Activated naive CD8-positive, alpha-beta T cell treated with anti-CD3 and anti-CD28 coated beads for 36 hours (primary cell): ENCODE measurements at regions not wholly inside any gene's neighbourhood (a gene's known extent, or its start where the extent isn't known, plus 50 kb on each side); places are given as distances from the start of the nearest gene placed in this dataset.
"Not testable (repeated sequence)": the region's sequence is repeated elsewhere in the genome, so short reads cannot be mapped to it uniquely, and the experiment has no call there.

ENCODE experiments used
- DNase-seq: peaks from one replicate; pipeline ENCODE4 v3.0.0; 2021
- H3K27ac Mint-ChIP-seq: one replicate; pipeline ENCODE4 v1.8.0; 2022; ENCODE audit warnings: mild to moderate bottlenecking, moderate library complexity, mixed read lengths
- H3K27me3 Mint-ChIP-seq: one replicate; pipeline ENCODE4 v1.8.0; 2022; ENCODE audit warnings: mild to moderate bottlenecking, mixed read lengths
- H3K36me3 Mint-ChIP-seq: one replicate; pipeline ENCODE4 v1.8.0; 2021; ENCODE audit warnings: mild to moderate bottlenecking, mixed read lengths
- H3K4me1 Mint-ChIP-seq: one replicate; pipeline ENCODE4 v1.8.0; 2021; ENCODE audit warnings: mixed read lengths
- H3K4me3 Mint-ChIP-seq: one replicate; pipeline ENCODE4 v1.8.0; 2022; ENCODE audit warnings: mild to moderate bottlenecking, moderate library complexity, mixed read lengths
- H3K9me3 Mint-ChIP-seq: one replicate; pipeline ENCODE4 v1.8.0; 2022; ENCODE audit warnings: mixed read lengths

DNA sequence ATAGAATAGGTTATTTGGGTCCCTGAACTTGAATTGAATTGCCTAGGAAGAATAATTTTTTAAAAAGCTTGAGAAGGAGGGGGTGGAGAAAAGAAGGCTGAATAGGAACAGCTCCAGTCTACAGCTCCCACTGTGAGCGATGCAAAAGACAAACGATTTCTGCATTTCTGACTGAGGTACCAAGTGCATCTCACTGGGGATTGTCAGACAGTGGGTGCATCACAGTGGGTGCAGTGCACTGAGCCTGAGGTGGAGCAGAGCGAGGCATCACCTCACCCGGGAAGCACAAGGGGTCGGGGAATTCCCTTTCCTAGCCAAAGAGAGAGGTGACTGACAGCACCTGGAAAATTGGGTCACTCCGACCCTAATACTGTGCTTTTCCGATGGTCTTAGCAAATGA lies 782.2 kb upstream of the RGMB start:
- Mint-ChIP-seq H3K27ac (no peak overlapping the region), H3K4me3 (no peak overlapping the region), H3K9me3 (peaks cover 16% of the 10 kb centered on the region), H3K36me3 (no peaks in the 10 kb centered on the region), H3K27me3 (no peaks in the 10 kb centered on the region), H3K4me1 (no peaks in the 10 kb centered on the region)
- DNase-seq: no peak

DNA sequence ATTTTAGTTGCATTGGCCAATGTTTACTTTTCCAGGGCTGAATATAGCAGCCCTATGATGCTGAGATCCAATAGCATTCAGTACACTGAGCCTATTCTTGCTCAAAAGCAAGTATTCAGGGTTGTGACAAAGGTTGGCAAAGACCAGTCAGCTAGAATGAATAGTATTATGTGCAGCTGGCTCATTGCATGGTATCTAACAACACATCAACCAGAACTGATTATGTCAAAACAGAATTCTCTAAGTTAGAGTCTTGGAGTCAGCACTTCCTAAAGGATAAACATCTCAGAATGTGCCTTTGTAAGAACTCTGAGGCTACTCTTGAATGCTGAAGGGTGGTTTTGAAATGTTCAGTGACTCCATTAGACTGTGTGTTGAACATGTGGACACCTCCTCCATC lies 774.5 kb upstream of the RGMB start:
- no peak overlapping the region for H3K27ac Mint-ChIP-seq
- no peaks in the 10 kb centered on the region for H3K27me3 Mint-ChIP-seq
- H3K4me3 Mint-ChIP-seq: no peak overlapping the region
- no peaks in the 10 kb centered on the region for H3K4me1 Mint-ChIP-seq
- no peak for DNase-seq
- H3K9me3 Mint-ChIP-seq: peaks cover 9% of the 10 kb centered on the region
- H3K36me3 Mint-ChIP-seq: no peaks in the 10 kb centered on the region

DNA sequence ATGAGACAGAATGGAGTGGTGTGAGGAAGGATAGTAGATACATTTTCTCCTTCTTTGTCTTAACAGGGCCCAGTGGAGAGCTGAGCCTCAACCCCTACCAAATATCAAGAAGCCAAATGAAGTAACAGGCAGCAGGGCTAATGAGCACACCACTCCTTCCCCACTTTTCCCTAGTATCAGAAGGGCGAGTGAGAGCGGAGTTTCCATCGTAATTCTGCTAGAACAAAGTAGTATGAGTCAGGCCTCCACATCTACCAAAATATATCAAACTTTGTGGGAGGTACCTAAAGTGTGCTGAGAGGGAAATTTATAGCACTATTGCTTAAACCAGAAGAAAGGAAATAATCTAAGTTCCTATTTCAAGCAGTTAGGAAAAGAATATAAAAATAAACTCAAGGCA lies 769.0 kb upstream of the RGMB start:
- peaks cover 5% of the 10 kb centered on the region for H3K9me3 Mint-ChIP-seq
- H3K27me3 Mint-ChIP-seq: no peaks in the 10 kb centered on the region
- no peaks in the 10 kb centered on the region for H3K4me1 Mint-ChIP-seq
- H3K4me3 Mint-ChIP-seq: no peak overlapping the region
- DNase-seq: no peak
- H3K36me3 Mint-ChIP-seq: no peaks in the 10 kb centered on the region
- H3K27ac Mint-ChIP-seq: no peak overlapping the region

DNA sequence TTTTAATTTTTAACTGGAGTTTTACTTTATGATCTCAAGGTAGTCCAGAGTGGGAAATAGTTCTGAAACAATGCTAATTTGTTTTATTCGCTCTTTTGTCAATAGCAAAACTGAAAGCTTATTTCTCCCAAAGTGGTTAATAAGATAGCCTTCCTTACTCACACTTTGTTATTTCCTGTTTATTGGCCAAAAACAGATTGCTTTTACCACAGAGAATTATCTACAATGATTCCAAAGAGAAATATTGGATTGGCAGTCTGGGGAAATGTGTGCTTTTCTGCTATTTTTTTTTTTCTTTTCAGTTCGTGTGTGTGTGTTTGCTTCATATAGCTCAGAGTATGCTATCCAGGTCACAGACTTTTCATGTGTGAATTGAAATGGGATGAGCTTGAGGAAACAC lies 756.7 kb upstream of the RGMB start:
- Mint-ChIP-seq H3K36me3 (no peaks in the 10 kb centered on the region), H3K9me3 (no peaks in the 10 kb centered on the region), H3K4me1 (no peaks in the 10 kb centered on the region), H3K4me3 (no peak overlapping the region), H3K27me3 (no peaks in the 10 kb centered on the region), H3K27ac (no peak overlapping the region)
- no peak for DNase-seq

DNA sequence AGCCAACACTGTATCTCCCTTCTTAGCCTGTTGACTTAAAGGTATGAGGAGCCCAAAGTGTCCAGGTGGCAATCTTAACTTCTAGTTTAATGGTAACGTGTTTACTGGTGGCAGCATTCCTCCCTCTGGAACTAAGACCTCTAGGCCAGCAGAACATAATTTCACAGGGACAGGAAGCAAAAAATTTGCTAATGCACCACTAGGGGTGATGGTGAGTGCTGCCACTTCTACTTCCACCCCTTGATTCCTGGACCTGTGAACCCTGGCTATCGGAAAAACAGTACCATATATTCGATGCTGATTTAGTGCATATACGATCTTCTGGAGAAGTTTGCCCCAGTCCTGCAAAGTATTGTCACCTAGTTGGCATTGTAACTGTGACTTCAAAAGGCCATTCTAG lies 743.2 kb upstream of the RGMB start:
- H3K36me3 Mint-ChIP-seq, H3K4me3 Mint-ChIP-seq, H3K27me3 Mint-ChIP-seq, H3K27ac Mint-ChIP-seq, DNase-seq, H3K4me1 Mint-ChIP-seq, H3K9me3 Mint-ChIP-seq: not testable (repeated sequence)

DNA sequence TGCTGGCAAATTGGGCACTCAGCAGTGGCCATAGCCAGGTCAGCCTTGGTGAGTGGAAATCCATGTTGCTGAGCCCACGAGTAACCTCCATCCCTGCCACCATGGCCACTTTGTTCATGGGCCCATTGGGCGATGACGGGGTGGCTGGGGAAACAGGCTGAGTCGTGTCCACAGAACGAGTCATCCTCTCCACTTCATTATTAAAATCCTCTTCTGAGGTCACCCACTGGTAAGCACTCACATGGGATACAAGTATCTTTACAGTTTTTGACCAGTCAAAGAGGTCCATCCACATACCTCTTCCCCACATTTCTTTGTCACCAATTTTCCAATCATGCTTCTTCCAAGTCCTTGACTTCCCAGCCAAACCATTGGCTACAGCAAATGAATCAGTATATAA lies 742.4 kb upstream of the RGMB start:
- H3K36me3 Mint-ChIP-seq, DNase-seq, H3K27me3 Mint-ChIP-seq, H3K27ac Mint-ChIP-seq, H3K4me1 Mint-ChIP-seq, H3K4me3 Mint-ChIP-seq, H3K9me3 Mint-ChIP-seq: not testable (repeated sequence)

DNA sequence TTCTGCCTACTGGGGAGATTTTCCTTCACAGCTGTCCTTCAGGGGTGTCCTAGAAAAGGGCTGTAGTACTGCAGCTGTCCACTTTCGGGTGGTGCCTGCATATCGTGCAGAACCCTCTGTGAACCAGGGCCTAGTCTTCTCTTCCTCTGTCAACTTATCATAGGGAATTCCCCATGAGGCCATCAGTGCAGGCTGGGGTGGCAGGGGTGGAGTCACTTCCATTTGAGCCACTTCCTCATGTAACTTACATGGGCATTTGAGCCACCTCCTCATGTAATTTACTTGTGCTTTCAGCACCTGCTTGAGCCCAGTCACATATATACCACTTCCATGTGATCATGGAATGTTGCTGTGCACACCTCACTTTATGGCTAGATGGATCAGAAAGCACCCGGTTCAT lies 742.0 kb upstream of the RGMB start:
- H3K4me3 Mint-ChIP-seq: no peak overlapping the region

DNA sequence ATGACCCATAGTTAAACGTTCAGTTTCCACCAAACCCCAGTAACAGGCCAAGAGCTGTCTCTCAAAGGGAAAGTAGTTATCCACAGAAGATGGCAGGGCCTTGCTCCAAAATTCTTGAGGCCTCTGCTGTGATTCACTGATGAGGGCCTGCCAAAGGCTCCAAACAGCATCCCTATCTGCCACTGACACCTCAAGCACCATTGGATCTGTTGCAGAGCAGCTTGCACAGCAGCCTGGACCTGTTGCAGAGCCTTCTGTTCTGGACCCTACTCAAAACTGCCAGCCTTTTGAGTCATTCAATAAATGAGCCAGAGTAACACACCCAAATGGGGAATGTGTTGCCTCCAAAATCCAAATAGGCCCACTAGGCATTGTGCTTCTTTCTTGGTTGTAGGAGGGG lies 741.5 kb upstream of the RGMB start:
- Mint-ChIP-seq H3K4me3 (no peak overlapping the region), H3K27ac (no peak overlapping the region), H3K4me1 (no peaks in the 10 kb centered on the region), H3K27me3 (no peaks in the 10 kb centered on the region), H3K36me3 (no peaks in the 10 kb centered on the region), H3K9me3 (peaks cover 4% of the 10 kb centered on the region)
- DNase-seq: no peak

More for the DNA sequence above, 742.0 kb upstream of the RGMB start:
- peaks cover 4% of the 10 kb centered on the region for H3K9me3 Mint-ChIP-seq
- no peak overlapping the region for H3K27ac Mint-ChIP-seq
- no peaks in the 10 kb centered on the region for H3K36me3 Mint-ChIP-seq
- H3K4me1 Mint-ChIP-seq: no peaks in the 10 kb centered on the region
- H3K27me3 Mint-ChIP-seq: no peaks in the 10 kb centered on the region
- no peak for DNase-seq

DNA sequence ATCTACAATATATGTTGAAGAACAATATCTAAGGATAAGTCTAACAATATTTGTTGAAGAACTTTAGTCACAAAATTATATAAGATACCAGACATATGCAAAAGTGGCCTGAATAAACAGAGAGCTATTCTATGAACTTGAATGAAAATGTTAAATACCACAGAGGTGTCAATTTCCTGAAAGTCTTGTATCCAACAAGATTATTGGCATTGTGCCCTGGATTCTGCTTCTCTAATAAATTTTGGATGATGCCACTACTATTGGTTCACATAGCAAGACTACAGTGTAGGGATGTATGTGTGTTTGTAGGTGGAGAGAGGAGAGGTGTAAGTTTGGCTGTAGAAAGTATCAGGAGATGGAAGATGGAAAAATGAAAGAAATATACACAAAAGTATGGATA lies 731.8 kb upstream of the RGMB start:
- Mint-ChIP-seq H3K4me1 (no peaks in the 10 kb centered on the region), H3K4me3 (no peak overlapping the region), H3K9me3 (no peaks in the 10 kb centered on the region), H3K27me3 (no peaks in the 10 kb centered on the region), H3K27ac (no peak overlapping the region), H3K36me3 (no peaks in the 10 kb centered on the region)
- no peak for DNase-seq

DNA sequence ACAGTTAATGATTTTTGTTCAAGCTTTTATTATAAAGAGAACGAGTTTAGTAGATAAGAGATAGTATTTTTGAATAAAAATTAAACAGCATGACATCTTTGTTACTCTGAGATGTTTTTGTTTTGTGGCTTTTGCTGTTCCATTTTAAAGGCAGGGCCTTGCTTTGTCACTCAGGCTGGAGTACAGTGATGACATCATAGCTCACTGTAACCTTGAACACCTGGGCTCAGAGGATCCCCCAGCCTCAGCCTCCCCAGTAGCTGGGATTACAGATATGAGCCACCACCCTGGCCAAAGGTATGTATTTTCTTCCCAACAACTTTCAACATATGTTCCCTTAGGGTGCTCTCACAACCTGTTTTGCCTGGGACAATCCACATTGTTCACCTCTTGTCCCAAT lies 730.9 kb upstream of the RGMB start:
- no peaks in the 10 kb centered on the region for H3K4me1 Mint-ChIP-seq

DNA sequence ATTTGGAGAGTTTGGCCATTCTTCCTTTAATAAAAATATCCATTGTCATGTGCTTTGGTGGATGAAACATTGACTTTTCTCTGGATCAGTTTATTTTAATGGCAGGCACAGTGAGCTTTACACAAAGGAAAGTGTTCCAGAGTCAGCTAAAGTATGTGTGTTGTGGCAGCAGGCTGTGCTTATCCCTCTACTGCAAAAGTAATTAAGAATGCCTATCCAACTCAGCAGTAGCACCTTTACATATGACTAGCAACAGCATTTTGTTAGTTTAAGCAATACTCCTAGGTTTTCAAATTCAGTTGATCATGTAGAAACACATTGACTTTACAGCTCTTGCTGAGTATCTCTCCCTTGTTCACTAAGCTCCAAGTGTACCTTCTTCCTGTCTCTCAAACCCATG lies 730.5 kb upstream of the RGMB start:
- H3K9me3 Mint-ChIP-seq: no peaks in the 10 kb centered on the region
- no peak for DNase-seq
- H3K27ac Mint-ChIP-seq: no peak overlapping the region
- H3K4me1 Mint-ChIP-seq: no peaks in the 10 kb centered on the region
- no peaks in the 10 kb centered on the region for H3K36me3 Mint-ChIP-seq
- peaks cover 3% of the 10 kb centered on the region for H3K27me3 Mint-ChIP-seq
- no peak overlapping the region for H3K4me3 Mint-ChIP-seq

More for the DNA sequence above, 730.9 kb upstream of the RGMB start:
- no peak for DNase-seq
- H3K4me3 Mint-ChIP-seq: no peak overlapping the region
- H3K27me3 Mint-ChIP-seq: peaks cover 3% of the 10 kb centered on the region
- H3K27ac Mint-ChIP-seq: no peak overlapping the region
- no peaks in the 10 kb centered on the region for H3K36me3 Mint-ChIP-seq
- H3K9me3 Mint-ChIP-seq: no peaks in the 10 kb centered on the region

DNA sequence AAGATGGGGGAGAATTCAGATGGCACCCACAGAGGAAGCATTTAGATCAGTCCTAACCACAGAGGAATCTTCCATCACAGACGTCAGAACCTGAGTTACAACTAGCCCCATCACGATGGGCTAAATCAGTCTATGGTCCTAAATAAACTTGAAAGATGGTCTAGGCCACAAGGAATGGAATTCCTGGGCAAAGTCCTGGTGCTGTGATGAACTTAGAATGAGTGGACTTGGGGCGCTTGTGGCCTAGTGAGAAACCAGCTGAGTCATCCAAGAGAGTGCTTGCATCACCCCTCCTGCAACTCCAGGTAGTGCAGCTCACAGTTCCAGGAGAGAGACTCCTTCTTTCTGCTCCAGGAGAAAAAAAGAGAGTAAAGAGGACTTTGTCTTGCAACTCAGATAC lies 722.9 kb upstream of the RGMB start:
- DNase-seq: no peak
- Mint-ChIP-seq H3K9me3 (no peaks in the 10 kb centered on the region), H3K27ac (no peak overlapping the region), H3K36me3 (no peaks in the 10 kb centered on the region), H3K4me3 (no peak overlapping the region), H3K4me1 (no peaks in the 10 kb centered on the region), H3K27me3 (peaks cover 7% of the 10 kb centered on the region)

DNA sequence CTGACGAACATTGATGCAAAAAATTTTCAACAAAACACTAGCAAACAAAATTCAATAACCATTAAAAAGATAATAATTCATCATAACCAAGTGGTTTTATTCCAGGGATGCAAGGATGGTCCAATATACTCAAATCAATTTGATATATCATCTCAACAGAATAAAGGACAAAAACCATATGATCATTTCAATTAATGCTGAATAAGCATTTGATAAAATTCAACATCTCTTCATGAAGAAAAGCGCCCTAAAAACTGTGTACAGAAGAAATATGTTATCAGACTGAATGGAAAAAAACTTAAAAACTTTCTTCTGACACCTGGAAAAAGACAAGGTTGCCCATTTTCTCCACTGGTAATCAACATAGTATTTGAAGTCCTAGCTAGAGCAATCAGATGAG lies 720.3 kb upstream of the RGMB start:
- Mint-ChIP-seq H3K4me1 (no peaks in the 10 kb centered on the region), H3K27ac (no peak overlapping the region), H3K27me3 (peaks cover 4% of the 10 kb centered on the region), H3K4me3 (no peak overlapping the region), H3K9me3 (no peaks in the 10 kb centered on the region), H3K36me3 (no peaks in the 10 kb centered on the region)
- no peak for DNase-seq

DNA sequence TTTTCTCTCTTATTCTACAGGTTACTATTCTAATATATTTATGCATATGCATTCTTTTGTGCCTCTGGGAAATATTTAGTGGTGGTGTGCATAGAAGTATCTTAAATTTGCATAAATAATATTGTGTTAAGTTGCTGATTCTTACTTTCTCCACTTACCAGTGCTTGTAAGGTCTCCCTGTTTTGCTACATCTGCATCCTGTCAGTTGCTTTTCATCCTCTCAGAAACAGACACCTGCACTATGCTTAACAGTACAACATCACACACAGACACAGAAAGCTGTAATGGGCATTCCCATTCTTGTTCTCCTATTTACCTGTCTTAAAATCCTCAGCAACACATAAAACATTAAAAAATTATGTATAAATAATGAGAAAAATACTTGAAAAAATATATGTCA lies 713.3 kb upstream of the RGMB start:
- H3K36me3 Mint-ChIP-seq: no peaks in the 10 kb centered on the region
- no peak overlapping the region for H3K27ac Mint-ChIP-seq
- DNase-seq: no peak
- no peaks in the 10 kb centered on the region for H3K4me1 Mint-ChIP-seq
- H3K4me3 Mint-ChIP-seq: no peak overlapping the region
- H3K27me3 Mint-ChIP-seq: no peaks in the 10 kb centered on the region
- H3K9me3 Mint-ChIP-seq: no peaks in the 10 kb centered on the region

DNA sequence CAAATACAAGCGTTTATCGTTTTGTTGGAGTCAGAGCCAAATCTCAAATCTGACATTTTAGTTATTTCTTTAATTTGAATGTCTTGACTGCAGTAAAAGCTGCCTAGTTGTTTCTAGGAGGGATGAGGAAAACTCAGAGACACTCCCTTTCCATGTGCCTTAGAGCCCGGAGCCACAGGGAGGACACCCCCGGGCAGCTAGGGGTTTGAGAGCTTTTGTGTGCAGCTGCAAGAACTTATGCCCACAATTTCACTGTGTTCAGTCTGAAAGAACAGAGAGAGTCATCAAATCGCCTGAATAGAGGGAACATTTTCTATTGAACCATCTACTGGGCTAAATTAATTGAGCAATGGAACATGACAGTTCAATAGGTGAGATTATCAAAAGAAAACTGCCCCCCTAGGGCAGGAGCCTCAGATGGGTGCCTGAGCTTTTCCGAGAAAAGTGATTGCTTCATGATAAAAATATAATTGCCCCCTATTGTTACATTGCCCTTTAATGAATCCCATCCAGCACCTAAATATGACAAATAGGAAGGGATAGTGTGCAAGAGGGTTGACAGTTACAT lies 709.3 kb upstream of the RGMB start:
- H3K4me3 Mint-ChIP-seq: no peak overlapping the region
- peaks cover 3% of the 10 kb centered on the region for H3K9me3 Mint-ChIP-seq

DNA sequence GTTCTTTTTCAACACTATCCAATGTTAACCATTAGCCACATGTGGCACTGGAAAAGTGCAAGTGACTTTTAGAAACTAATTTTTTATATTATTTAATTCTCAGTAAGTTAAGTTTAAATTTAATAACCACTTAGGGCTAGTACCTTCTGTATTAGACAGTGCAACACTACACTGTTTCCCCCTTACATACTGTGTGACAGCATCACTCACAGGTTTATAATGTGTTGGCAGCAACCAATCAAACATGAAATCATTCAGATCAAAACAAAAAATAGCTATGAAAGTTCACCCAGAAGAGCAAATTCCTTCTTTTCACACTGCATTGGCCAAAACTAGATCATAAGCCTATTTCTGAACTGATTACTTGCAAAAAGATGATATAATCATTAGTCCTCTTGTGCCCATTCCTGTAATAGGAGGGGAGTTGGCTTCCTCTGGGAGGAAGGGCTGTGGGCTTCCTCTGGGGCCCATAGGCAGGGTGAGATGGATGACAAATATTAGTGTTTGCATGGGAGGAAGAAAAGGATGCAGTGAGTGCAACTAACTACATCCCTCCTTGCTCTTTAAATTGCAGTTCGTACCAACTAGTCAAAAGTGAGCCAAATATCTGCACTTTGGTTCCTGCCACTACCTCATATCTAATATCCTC lies 708.1 kb upstream of the RGMB start:
- Mint-ChIP-seq H3K4me3 (no peak overlapping the region), H3K27ac (no peak overlapping the region), H3K9me3 (peaks cover 3% of the 10 kb centered on the region), H3K4me1 (peaks cover 6% of the 10 kb centered on the region), H3K36me3 (no peaks in the 10 kb centered on the region), H3K27me3 (peaks cover 15% of the 10 kb centered on the region)
- DNase-seq: no peak

More for the DNA sequence above, 709.3 kb upstream of the RGMB start:
- Mint-ChIP-seq H3K4me1 (no peaks in the 10 kb centered on the region), H3K27me3 (peaks cover 14% of the 10 kb centered on the region), H3K36me3 (no peaks in the 10 kb centered on the region), H3K27ac (no peak overlapping the region)
- DNase-seq: no peak
